HepG2 (cell line): ENCODE measurements at regions not wholly inside any gene's neighbourhood (a gene's known extent, or its start where the extent isn't known, plus 50 kb on each side); places are given as distances from the start of the nearest gene placed in this dataset.

Source experiments
- ATAC-seq: fragments of 200-7000 bp; cut with Tn5 transposase; 3 replicates; pipeline ENCODE4 v1.9.1; 2020; ENCODE audit warnings: mild to moderate bottlenecking, moderate library complexity
- BruUV-seq: library from RNA; stranded (reverse); fragments of 400-500 nt; replicated peaks from 2 replicates; lab custom pipeline; 2021; lab: Mats Ljungman, UMichigan
- CTCF ChIA-PET: fragments of 300-600 bp; formaldehyde crosslinking; extraction: SDS; loops from one replicate; lab custom pipeline; 2021; ENCODE audit warnings: low total read pairs, inconsistent platforms, low intra/inter-chr PET ratio; lab: Yijun Ruan, JAX
- POLR2A ChIA-PET: fragments of 350-600 bp; sonication (Branson Sonifier 250); formaldehyde crosslinking; loops from one replicate; lab custom pipeline; 2020; ENCODE audit warnings: antibody characterized with exemption, inconsistent platforms; lab: Yijun Ruan, JAX
- DNase-seq: peaks from one replicate; pipeline ENCODE4 v3.0.0-alpha.2; 2015; ENCODE audit warnings: low spot score
- FAIRE-seq: peaks from 3 replicates; lab custom pipeline; 2011; peaks lifted over from hg19 to GRCh38; lab: Jason Lieb, UNC
- H2AFZ ChIP-seq: one replicate; pipeline ENCODE4 v1.6.1; 2011; ENCODE audit warnings: low read length, inconsistent platforms
- H3K27ac ChIP-seq: fragments of 300-600 bp; 3 replicates; pipeline ENCODE4 v1.8.0; 2011; ENCODE audit warnings: mixed run types, mild to moderate bottlenecking, mixed read lengths, low read length, inconsistent platforms; ENCODE audit not compliant: insufficient read depth; ENCODE audit errors: extremely low read length
- H3K27me3 ChIP-seq, 2 experiments: fragments of 200-600 bp in 1 of 2; 2 replicates in 1 of 2; 3 replicates in 1 of 2; pipeline versions ENCODE4 v1.6.0 to v1.8.0; 2011; ENCODE audit warnings: low read length in 2 of 2, mild to moderate bottlenecking in 2 of 2, moderate library complexity in 2 of 2, inconsistent platforms in 1 of 2; ENCODE audit not compliant: insufficient read depth in 2 of 2, control insufficient read depth in 1 of 2
- H3K36me3 ChIP-seq, 2 experiments: fragments of 200-600 bp in 1 of 2; replicated peaks in 1 of 2; 2 replicates in 1 of 2; 3 replicates in 1 of 2; pipeline versions ENCODE4 v1.5.1 to v1.8.0; 2011; ENCODE audit warnings: low read length in 2 of 2, inconsistent platforms in 1 of 2; ENCODE audit not compliant: insufficient read depth in 2 of 2, control insufficient read depth in 1 of 2
- H3K4me1 ChIP-seq: 2 replicates; pipeline ENCODE4 v1.5.1; 2012; ENCODE audit warnings: low read length, inconsistent platforms; ENCODE audit not compliant: insufficient read depth
- H3K4me2 ChIP-seq: 2 replicates; pipeline ENCODE4 v1.6.0; 2011; ENCODE audit warnings: low read depth, low read length, inconsistent platforms
- H3K4me3 ChIP-seq, 3 experiments: fragments of 200-600 bp in 1 of 3; sonication (generic), shearing (Covaris generic) in 1 of 3; replicated peaks in 1 of 3; 2 replicates each; pipeline ENCODE4 v1.5.1; 2011 to 2016; ENCODE audit warnings: low read length in 3 of 3, inconsistent platforms in 2 of 3, low read depth in 2 of 3, mild to moderate bottlenecking in 2 of 3, control low read depth in 1 of 3, mixed read lengths in 1 of 3; ENCODE audit not compliant: insufficient read depth in 1 of 3
- H3K79me2 ChIP-seq: one replicate; pipeline ENCODE4 v1.6.1; 2011; ENCODE audit warnings: low read length, inconsistent platforms; ENCODE audit not compliant: insufficient read depth
- H3K9ac ChIP-seq: 2 replicates; pipeline ENCODE4 v1.6.0; 2011; ENCODE audit warnings: mild to moderate bottlenecking, low read depth, low read length, inconsistent platforms; ENCODE audit not compliant: insufficient read depth
- H3K9me3 ChIP-seq: 2 replicates; pipeline ENCODE4 v1.5.1; 2012; ENCODE audit warnings: mild to moderate bottlenecking, low read length
- H4K20me1 ChIP-seq: 2 replicates; pipeline ENCODE4 v1.6.0; 2011; ENCODE audit warnings: inconsistent platforms, mild to moderate bottlenecking, low read length, moderate library complexity; ENCODE audit not compliant: insufficient read depth
- ATF2 ChIP-seq: sonication (generic); formaldehyde crosslinking; IDR thresholded peaks from 2 replicates; pipeline ENCODE4 v1.4.0; 2020; ENCODE audit warnings: missing genetic modification reagents
- ATF6 ChIP-seq: sonication (generic); formaldehyde crosslinking; conservative IDR thresholded peaks from 2 replicates; pipeline ENCODE4 v1.4.0; 2020; ENCODE audit warnings: missing genetic modification reagents
- FOXA3 ChIP-seq: IDR thresholded peaks from 2 replicates; pipeline ENCODE4 v1.6.1; 2016; ENCODE audit warnings: missing genetic modification reagents, missing compliant biosample characterization
- KAT8 ChIP-seq: IDR thresholded peaks from 2 replicates; pipeline ENCODE4 v1.6.1; 2016; ENCODE audit warnings: missing genetic modification reagents, missing compliant biosample characterization
- ZMAT5 ChIP-seq: sonication (generic); formaldehyde crosslinking; IDR thresholded peaks from 2 replicates; pipeline ENCODE4 v1.5.0; 2020; ENCODE audit warnings: mild to moderate bottlenecking, low read depth, missing genetic modification reagents, borderline replicate concordance
- WGBS: methylation state at CpG from one replicate; pipeline ENCODE4 v1.1.6; 2017; ENCODE audit warnings: low lambda C conversion rate; 5-methylcytosine and 5-hydroxymethylcytosine counted together
- in situ Hi-C: cut with HindIII; loops from 2 replicates; pipeline ENCODE4 v1.10.0; 2017; ENCODE audit warnings: low pct_unique_long_range_greater_than_20kb; ENCODE audit not compliant: extremely low pct_ligation_motif_present
- intact Hi-C: fragments of 100-400 bp; cut with micrococcal nuclease; formaldehyde crosslinking; loops from one replicate; pipeline ENCODE4 v1.10.0; 2022; ENCODE audit not compliant: unreplicated experiment

- no peak for TF ChIP-seq ATF6 (CRISPR knock-in tag)
- TF ChIP-seq ATF2: no peak
- no peak for TF ChIP-seq KAT8 (CRISPR knock-in tag)
- no peak for TF ChIP-seq FOXA3
These were observed 280.4 kb downstream of the UBE3D start (continued) for GRCh38 chr6:82785206-82785605.

- ChIA-PET CTCF (no interaction called here), POLR2A (no interaction called here)
- no peaks in the 10 kb centered on the region for H4K20me1 ChIP-seq
- DNase-seq (no peak), ATAC-seq (no peak), FAIRE-seq (no peak)
- intact Hi-C loops: loop anchor here (10.0 kb wide), 1 partner anchor 269 kb away; no protein-coding TSS in a partner anchor
- no peak overlapping the region for H3K27ac ChIP-seq
- no peaks in the 10 kb centered on the region for H3K27me3 ChIP-seq
- no peaks in the 10 kb centered on the region for H3K79me2 ChIP-seq
- no peak overlapping the region for H3K4me3 ChIP-seq
- H2AFZ ChIP-seq: no peak overlapping the region
- in situ Hi-C loops: no loop called here
- H3K4me2 ChIP-seq: no peak overlapping the region
- no peak for TF ChIP-seq ZMAT5 (CRISPR knock-in tag)
- no peaks in the 10 kb centered on the region for H3K4me1 ChIP-seq
- H3K36me3 ChIP-seq: no peaks in the 10 kb centered on the region
- H3K9me3 ChIP-seq: no peaks in the 10 kb centered on the region
- no TSS peak for BruUV-seq
- H3K9ac ChIP-seq: no peak overlapping the region
- 7% methylated on average over 3 of the region's 3 CpGs for WGBS
These were observed 279.4 kb downstream of the UBE3D start for GRCh38 chr6:82786248-82786647.
